Adrenal gland (tissue), 5 donors: ENCODE measurements at regions not wholly inside any gene's neighbourhood (a gene's known extent, or its start where the extent isn't known, plus 50 kb on each side); places are given as distances from the start of the nearest gene placed in this dataset.

Source experiments
- CTCF ChIP-seq, 6 experiments: fragments of 450-650 bp in 4 of 6; fragments of 200-600 bp in 2 of 6; sonication (generic) in 1 of 6; IDR thresholded peaks; 1 replicate in 5 of 6; 2 replicates in 1 of 6; pipeline versions ENCODE4 v1.5.1 to v1.8.0; 2016 to 2021; ENCODE audit warnings: antibody characterized with exemption in 6 of 6, mild to moderate bottlenecking in 2 of 6, moderate library complexity in 1 of 6
- POLR2A ChIP-seq, 2 donors: fragments of 450-650 bp; IDR thresholded peaks; one replicate each; pipeline ENCODE4 v1.6.1; 2017; ENCODE audit warnings: antibody characterized with exemption in 2 of 2, mild to moderate bottlenecking in 2 of 2, moderate library complexity in 1 of 2
- donor health status: DM: no; HTN: no; CAD: no.

- TF ChIP-seq CTCF (IDR thresholded peaks at IDR 0.05) (no peak), POLR2A (IDR thresholded peaks at IDR 0.05) (no peak)
These were observed 284.2 kb downstream of the SMARCA2 start for GRCh38 chr9:2299156-2299842.
